ENCODE measurements at regions not wholly inside any gene's neighbourhood (a gene's known extent, or its start where the extent isn't known, plus 50 kb on each side); places are given as distances from the start of the nearest gene placed in this dataset.

DNA sequence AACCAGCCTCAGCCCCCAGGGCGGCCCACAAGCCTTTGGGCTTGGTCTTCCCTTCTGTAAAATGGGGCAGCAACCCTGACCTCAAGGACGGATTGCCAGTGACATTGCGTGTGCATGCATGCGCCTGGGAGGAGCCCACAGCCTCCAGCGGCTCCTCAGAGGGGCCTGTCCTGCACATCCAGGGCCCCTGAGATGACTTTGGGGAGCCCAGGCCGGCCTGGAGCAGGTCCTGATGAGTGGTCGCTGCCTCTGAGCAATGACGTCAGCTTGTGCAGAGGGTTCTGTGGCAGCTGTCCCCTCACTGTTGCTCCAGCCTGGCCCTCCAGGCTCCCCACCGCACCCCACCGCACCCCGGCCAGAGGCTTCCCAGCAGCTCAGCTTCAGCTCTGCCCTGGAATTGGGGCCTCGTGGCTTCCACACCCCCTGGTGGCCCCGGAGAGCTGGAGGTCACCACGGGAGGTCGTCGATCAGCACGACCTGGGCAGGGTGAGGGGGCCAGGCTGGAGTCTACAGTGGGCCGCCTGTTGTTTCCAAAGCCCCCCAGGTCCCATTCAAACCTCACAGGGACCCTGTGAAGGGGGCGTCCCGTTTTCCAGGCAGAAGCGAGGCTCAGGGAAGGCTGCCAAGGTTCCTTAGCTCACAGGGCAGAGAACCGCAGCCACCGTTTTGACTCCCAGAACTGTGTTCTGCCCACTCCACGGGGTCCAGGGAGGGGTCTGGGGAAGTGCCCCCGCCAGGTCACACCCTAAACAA, 341.8 kb downstream of the SEC14L1 start:
- DNase-seq (ENCODE audit: low spot score): no peak

- DNase-seq (ENCODE audit: low spot score): no peak
These were observed 342.4 kb downstream of the SEC14L1 start for GRCh38 chr17:77483128-77483598.

- no peak for DNase-seq (ENCODE audit: low spot score)
These were observed 343.3 kb downstream of the SEC14L1 start for GRCh38 chr17:77484111-77484510.

DNA sequence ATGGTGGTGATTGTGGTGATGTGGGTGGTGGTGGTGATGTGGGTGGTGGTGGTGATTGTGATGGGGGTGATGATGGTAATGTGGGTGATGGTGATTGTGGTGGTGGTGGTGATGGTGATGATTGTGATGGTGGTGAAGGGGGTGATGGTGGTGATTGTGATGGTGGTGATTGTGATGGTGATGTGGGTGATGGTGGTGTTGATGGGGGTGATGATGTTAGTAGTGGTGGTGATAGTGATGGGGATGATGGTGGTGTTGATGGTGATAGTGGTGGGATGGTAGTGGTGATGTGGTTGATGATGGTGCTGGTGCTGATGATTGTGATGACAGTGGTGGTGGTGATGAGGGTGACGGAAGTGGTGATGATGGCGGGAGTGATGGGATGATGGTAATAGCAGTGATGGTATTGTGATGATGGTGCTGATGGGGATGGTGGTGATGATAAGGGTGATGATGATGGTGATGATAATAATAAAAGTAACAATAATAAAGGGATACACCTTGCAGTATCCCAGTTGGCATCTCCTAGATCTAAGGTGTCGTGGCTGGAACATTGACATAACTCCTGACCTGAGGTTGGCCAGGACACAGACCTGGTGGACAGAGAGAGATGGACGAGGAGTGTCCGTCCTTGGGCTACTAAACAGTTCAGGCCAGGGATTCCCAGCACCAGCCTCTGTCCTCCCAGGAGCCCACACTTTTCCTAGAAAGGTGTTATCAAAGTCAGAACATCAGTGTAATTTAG, 344.5 kb downstream of the SEC14L1 start:
- no peak for DNase-seq (ENCODE audit: low spot score)

- DNase-seq (ENCODE audit: low spot score): no peak
These were observed 346.5 kb downstream of the SEC14L1 start for GRCh38 chr17:77487211-77487629.

DNA sequence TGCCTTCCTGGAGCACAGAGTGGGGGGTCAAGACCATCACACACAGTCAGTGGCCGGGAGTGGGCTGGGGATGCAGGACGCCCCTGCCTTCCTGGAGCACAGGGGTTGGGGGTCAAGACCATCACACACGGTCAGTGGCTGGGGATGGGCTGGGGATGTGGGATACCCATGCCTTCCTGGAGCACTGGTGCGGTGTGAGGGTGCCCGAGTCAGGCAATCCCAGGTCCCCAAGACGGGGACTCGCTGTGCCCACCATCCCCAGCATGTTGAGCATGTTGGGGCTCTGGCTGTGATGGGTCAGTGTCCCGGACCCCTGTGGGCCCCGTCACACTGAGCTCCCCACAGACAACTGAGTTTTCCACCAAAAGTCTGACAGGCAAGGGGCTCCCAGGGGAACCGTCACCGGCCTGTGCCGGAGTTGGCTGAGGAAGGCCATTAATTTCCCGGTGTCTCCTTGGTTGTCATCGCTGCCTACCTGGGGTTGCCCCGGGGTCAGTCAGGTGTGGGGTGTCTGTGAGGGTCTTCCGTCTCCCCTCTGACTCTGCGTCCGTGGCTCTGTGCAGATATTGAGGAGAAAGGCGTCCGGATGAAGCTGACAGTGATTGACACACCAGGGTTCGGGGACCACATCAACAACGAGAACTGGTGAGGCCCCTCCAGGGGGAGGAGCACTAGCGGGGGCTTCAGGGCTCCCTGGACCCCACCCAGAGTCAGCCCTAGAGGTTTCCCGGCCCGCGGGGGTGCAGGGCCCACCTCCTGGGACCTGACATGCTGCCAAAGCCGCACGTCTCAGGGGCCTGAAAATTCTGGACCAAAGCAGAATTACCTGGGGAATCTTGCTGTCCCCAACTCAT, 347.1 kb downstream of the SEC14L1 start:
- DNase-seq (ENCODE audit: low spot score): no peak

DNA sequence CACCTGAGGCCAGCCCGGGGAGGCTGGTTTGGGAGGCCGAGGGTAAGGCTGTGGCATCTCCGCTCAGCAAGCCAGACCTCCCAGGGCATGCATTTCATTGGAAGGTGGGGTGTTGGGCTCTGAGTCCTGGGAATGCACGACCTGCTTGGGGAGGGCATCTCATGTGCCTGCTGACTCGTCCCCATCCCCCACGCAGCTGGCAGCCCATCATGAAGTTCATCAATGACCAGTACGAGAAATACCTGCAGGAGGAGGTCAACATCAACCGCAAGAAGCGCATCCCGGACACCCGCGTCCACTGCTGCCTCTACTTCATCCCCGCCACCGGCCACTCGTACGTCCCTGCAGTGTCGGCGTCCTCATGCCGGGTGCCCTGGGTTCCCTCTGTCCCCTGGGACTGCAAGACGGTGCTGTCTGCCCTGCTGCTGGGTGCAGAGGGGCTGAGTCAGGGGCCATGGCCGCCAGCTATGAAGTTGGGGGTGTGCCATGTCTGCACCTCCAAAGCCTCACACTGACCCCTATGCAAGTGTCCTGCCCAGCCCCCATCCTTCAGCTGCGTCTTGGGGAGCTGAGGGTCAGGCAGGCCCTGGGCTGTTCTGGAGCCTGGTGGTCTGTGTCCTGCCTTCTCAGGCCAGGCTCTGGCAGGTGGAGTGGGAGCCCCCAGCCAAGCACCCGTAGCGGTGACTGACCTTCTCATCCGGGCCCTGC, 347.9 kb downstream of the SEC14L1 start:
- DNase-seq (ENCODE audit: low spot score): no peak

DNA sequence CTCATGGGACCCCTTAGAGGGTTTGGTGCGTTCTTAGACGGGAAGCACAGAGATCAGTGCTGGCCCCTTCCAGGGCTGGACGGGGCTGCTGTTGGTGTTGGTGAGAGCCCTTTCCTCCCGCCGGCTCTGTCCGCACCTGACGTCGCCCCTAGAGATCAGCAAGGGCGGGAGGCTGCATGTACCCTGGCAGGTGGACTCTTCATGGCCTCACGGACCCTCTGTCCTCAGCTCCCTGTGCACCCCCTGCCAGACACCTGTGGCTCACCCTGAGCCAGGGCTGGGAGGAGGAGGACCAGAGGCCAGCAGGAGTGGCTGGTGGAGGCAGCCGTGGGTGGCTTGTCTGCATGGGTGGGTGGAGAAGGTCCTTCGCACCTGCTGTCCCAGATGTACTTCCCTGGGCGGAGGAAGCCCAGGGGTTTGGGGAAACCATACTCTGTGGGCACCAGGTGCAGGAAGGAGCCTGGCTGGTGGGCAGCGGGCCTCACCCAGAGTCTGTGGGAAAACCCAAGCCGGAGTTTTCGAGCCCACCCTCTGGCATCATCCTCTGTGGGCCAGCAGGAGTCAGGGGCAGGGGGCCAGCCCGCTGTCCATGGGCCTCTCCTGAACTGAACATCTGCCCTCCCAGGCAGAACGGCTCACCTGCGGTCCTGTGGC, 348.6 kb downstream of the SEC14L1 start:
- DNase-seq (ENCODE audit: low spot score): no peak

DNA sequence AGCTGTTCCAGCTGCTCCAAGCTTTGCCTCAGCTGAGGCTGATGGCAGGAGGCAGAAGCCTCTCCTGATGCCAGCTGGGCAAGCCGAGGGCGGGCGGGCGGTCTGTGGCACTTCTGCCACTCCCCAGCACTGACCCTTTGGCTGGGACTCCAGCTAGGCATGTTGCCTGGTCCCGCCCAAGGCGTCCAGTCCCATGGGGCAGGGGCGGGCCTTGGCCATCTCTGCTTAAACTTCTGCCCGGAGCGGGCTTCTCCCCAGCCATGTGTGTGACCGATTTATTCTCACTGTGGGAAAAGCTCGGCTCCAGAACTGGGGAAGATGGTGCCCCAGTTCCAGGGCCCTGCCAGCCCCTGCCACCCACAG, 349.1 kb downstream of the SEC14L1 start:
- DNase-seq (ENCODE audit: low spot score): no peak

DNA sequence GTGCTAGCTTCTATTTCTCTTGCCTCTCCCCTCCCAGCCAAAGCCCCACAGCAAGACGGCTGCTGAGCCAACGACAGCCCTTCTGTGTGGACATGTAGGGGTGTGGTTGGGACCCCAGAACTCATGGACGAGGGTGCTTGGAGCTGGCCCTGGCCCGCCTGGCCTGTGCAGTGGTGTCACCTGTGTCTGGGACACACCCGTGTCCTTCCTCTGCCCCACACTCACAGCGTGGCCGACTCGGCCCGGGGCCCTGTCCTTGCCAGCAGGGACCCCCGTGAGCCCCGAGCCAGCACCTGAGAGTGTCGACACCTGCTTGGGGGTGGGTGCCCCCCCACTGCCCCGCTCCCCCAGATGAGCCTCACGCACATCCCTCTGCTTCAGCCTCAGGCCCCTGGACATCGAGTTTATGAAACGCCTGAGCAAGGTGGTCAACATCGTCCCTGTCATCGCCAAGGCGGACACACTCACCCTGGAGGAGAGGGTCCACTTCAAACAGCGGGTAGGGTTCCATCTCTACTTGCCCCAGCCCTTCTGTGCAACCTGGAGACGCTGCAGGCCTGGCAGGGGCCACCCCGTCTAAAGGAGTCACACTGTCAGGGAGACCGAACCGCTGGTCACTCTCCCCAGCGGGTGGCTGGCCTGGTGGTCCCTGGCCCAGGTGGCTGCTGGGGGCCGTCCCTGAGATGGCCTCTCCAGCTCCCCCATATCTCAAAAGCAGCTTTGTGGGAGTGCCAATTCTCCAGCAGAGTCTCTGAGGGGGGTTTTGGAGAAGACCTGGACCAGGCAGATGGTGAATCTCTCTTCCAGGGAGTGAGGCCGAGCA, 349.8 kb downstream of the SEC14L1 start:
- DNase-seq (ENCODE audit: low spot score): no peak

DNA sequence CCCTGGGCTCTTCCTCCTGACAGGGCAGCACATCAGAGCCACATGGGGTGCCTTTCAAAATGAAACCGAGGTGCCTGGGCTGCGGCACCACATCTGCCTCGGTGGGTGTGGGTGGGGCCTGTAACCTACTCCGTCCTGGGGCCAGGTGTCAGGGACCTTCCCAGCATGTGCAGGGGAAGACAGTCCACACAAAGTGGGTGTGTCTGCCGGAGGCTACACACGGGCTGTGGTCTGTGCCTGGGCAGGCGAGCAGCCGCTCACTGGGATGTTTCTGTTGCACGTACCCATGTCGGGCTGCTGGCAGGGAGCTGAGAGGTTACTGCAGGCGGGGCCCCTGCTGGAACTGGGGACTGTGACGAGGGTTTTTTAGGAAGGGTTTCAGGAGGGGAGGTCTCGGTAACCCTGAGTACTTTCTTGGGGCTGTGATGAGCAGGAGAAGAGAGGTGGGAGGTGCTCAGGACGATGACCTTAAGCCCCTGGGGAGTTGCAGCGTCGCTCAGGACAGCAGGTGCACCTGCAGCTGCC, 351.2 kb downstream of the SEC14L1 start:
- no peak for DNase-seq (ENCODE audit: low spot score)

DNA sequence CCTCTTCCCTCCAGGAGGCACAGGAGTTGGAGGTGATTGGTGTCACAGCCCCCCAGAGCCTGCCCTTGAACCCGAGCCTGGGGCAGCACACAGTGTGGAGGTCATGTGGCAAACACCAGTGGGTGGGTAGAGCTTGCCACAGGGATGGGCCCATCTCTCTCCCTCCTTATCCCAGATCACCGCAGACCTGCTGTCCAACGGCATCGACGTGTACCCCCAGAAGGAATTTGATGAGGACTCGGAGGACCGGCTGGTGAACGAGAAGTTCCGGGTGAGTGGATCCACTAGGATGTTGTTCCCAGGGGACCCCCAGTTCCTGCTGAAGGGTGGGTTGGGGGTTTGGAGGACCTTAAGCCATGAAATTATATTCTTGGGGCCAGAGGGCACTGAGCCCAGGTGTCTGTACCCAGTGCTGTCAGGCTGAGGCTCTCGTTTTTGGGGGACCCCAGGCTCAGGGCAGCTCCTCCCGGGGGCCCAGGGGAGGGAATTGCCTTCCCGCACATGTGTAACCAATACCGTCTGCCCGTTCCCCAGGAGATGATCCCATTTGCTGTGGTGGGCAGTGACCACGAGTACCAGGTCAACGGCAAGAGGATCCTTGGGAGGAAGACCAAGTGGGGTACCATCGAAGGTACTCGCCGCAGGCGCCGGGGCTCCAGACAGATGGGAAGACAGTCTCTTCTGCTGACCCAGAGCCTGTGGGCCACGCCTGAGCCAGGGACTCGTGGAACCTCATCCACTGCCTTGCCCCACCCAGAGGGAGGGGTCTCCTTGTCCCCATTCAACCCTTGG, 351.9 kb downstream of the SEC14L1 start:
- no peak for DNase-seq (ENCODE audit: low spot score)

GRCh38 chr17:77493238-77493820, 352.6 kb downstream of the SEC14L1 start:
- DNase-seq (ENCODE audit: low spot score): no peak

- no peak for DNase-seq (ENCODE audit: low spot score)
These were observed 353.3 kb downstream of the SEC14L1 start for GRCh38 chr17:77493901-77494663.

DNA sequence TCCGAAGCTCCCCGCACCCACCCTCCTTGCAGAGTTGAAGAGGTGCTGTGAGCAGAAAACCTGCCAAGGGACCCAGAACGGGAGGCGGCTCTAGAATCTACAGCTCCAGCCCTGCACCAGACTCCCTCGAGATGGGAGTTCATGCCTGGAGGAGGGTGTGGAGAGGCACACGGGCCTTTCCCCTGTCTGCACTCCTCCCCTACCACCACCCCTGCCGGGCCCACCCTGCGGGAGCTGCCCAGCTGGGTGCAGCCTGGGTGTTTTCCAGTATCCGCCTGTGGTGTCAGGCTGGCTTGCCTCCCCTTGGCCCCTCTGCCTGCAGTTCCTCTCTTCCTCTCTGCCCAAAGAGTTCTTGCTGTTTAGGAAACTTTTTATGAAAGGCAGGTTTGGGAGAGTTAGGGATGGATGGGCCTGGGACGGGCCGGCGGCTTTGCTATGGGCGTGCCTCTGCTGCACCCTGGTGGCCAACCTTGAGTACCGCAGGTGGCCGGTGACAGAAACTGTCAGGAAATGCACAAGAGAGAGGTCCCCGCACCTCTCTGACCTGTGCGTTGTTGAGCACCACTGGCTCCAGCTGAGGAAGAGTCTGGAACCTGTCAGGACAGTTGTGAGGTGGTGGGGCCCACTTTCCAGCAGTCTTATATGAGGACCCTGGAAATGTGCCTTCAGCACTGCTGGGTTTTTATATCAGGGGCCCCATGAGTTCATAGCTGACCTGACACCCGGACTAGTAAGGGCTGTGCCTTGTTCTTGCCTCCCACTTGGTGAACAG, 354.1 kb downstream of the SEC14L1 start:
- peak; percentile 67 for DNase-seq (ENCODE audit: low spot score)

- DNase-seq (ENCODE audit: low spot score): no peak
These were observed 354.8 kb downstream of the SEC14L1 start for GRCh38 chr17:77495575-77495974.

GRCh38 chr17:77496401-77496801, 355.6 kb downstream of the SEC14L1 start:
- no peak for DNase-seq (ENCODE audit: low spot score)

Measured in SK-N-DZ (cell line).